ENCODE measurements at regions not wholly inside any gene's neighbourhood (a gene's known extent, or its start where the extent isn't known, plus 50 kb on each side); places are given as distances from the start of the nearest gene placed in this dataset.

GRCh38 chr14:22096514-22096895 lies 422.9 kb upstream of the OR4E1 start:
- intact Hi-C loops (cut with micrococcal nuclease; ENCODE audit: unreplicated experiment): no loop called here
- CTCF ChIA-PET: no interaction called here
- Mint-ChIP-seq H3K27ac (ENCODE audit: unreplicated experiment) (no peak overlapping the region), H3K36me3 (ENCODE audit: insufficient read depth, unreplicated experiment) (no peaks in the 10 kb centered on the region), H3K4me3 (ENCODE audit: low read depth, unreplicated experiment) (no peak overlapping the region), H3K27me3 (ENCODE audit: unreplicated experiment) (no peaks in the 10 kb centered on the region), H3K9me3 (ENCODE audit: low read depth, unreplicated experiment) (no peaks in the 10 kb centered on the region), H3K4me1 (ENCODE audit: low read depth, unreplicated experiment) (peaks cover 9% of the 10 kb centered on the region)
- no peak for DNase-seq
- no peak for TF ChIP-seq CTCF (IDR thresholded peaks at IDR 0.05; ENCODE audit: unreplicated experiment)
- BruUV-seq (replicated peaks): no TSS peak

- TF ChIP-seq CTCF (IDR thresholded peaks at IDR 0.05; ENCODE audit: unreplicated experiment): no peak
- H3K4me1 Mint-ChIP-seq (ENCODE audit: low read depth, unreplicated experiment): peaks cover 9% of the 10 kb centered on the region
- no peaks in the 10 kb centered on the region for H3K27me3 Mint-ChIP-seq (ENCODE audit: unreplicated experiment)
- no peak overlapping the region for H3K27ac Mint-ChIP-seq (ENCODE audit: unreplicated experiment)
- no peaks in the 10 kb centered on the region for H3K36me3 Mint-ChIP-seq (ENCODE audit: insufficient read depth, unreplicated experiment)
- intact Hi-C loops (cut with micrococcal nuclease; ENCODE audit: unreplicated experiment): no loop called here
- CTCF ChIA-PET: no interaction called here
- no peak overlapping the region for H3K4me3 Mint-ChIP-seq (ENCODE audit: low read depth, unreplicated experiment)
- DNase-seq: no peak
- no peaks in the 10 kb centered on the region for H3K9me3 Mint-ChIP-seq (ENCODE audit: low read depth, unreplicated experiment)
- no TSS peak for BruUV-seq (replicated peaks)
Observed at GRCh38 chr14:22095860-22096513, 422.4 kb upstream of the OR4E1 start.

GRCh38 chr14:22089940-22090339 lies 416.3 kb upstream of the OR4E1 start:
- no peaks in the 10 kb centered on the region for H3K9me3 Mint-ChIP-seq (ENCODE audit: low read depth, unreplicated experiment)
- DNase-seq: no peak
- intact Hi-C loops (cut with micrococcal nuclease; ENCODE audit: unreplicated experiment): no loop called here
- H3K27ac Mint-ChIP-seq (ENCODE audit: unreplicated experiment): no peak overlapping the region
- no peaks in the 10 kb centered on the region for H3K27me3 Mint-ChIP-seq (ENCODE audit: unreplicated experiment)
- H3K4me1 Mint-ChIP-seq (ENCODE audit: low read depth, unreplicated experiment): peaks cover 7% of the 10 kb centered on the region
- no peak for TF ChIP-seq CTCF (IDR thresholded peaks at IDR 0.05; ENCODE audit: unreplicated experiment)
- no TSS peak for BruUV-seq (replicated peaks)
- H3K36me3 Mint-ChIP-seq (ENCODE audit: insufficient read depth, unreplicated experiment): no peaks in the 10 kb centered on the region
- no peak overlapping the region for H3K4me3 Mint-ChIP-seq (ENCODE audit: low read depth, unreplicated experiment)
- CTCF ChIA-PET: no interaction called here

GRCh38 chr14:22088614-22089342 lies 415.2 kb upstream of the OR4E1 start:
- intact Hi-C loops (cut with micrococcal nuclease; ENCODE audit: unreplicated experiment): no loop called here
- H3K4me1 Mint-ChIP-seq (ENCODE audit: low read depth, unreplicated experiment): peaks cover 7% of the 10 kb centered on the region
- BruUV-seq (replicated peaks): no TSS peak
- TF ChIP-seq CTCF (IDR thresholded peaks at IDR 0.05; ENCODE audit: unreplicated experiment): no peak
- no peak overlapping the region for H3K4me3 Mint-ChIP-seq (ENCODE audit: low read depth, unreplicated experiment)
- no peak for DNase-seq
- H3K27ac Mint-ChIP-seq (ENCODE audit: unreplicated experiment): no peak overlapping the region
- no peaks in the 10 kb centered on the region for H3K36me3 Mint-ChIP-seq (ENCODE audit: insufficient read depth, unreplicated experiment)
- CTCF ChIA-PET: interaction anchor here (0.6 to 1.3 kb wide), 3 partner anchors 9 to 25 kb away, joined by 3 read pairs; no protein-coding TSS in a partner anchor
- no peaks in the 10 kb centered on the region for H3K9me3 Mint-ChIP-seq (ENCODE audit: low read depth, unreplicated experiment)
- no peaks in the 10 kb centered on the region for H3K27me3 Mint-ChIP-seq (ENCODE audit: unreplicated experiment)

Measured in Calu3 (cell line).